ENCODE measurements at regions not wholly inside any gene's neighbourhood (a gene's known extent, or its start where the extent isn't known, plus 50 kb on each side); places are given as distances from the start of the nearest gene placed in this dataset.
A peak's percentile ranks its signal among the peaks of the same experiment; 100 is the strongest.

DNA sequence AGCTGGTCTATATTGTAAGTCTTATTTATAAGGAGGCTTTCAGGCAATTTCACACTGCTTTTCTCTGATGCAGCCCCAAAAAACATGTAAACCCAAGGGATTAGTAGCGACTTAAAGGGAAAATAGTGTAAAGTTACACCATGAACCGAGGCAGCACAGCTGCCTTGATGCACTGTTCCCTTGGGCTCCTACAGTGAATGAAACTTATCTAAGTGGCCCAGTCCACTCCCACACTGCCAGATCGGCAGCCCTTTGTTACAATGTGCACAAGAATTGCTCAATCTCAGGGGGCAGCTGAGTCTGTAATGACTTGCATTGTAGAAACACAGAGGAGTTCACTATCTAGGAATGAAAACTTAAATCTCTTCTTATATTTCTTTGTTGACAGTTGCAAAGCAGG, 120.8 kb upstream of the ADGRL2 start:
- no peaks in the 10 kb centered on the region for H3K27me3 ChIP-seq (ENCODE audit: control insufficient read depth, insufficient read depth, low read length)
- no peak overlapping the region for H3K27ac ChIP-seq (ENCODE audit: low read depth in 2 of 2, low read length in 2 of 2)
- H3K4me3 ChIP-seq (ENCODE audit: low read length in 3 of 3): no peak overlapping the region
- no peaks in the 10 kb centered on the region for H3K36me3 ChIP-seq (ENCODE audit: control insufficient read depth in 2 of 3, insufficient read depth in 3 of 3, low read length in 3 of 3)
- intact Hi-C loops (cut with DNase I): no loop called here
- no peak for FAIRE-seq
- H3K9ac ChIP-seq (ENCODE audit: low read length in 3 of 3): no peak overlapping the region
- H3K9me3 ChIP-seq (ENCODE audit: control insufficient read depth in 2 of 3, insufficient read depth in 1 of 3, low read length in 3 of 3): no peaks in the 10 kb centered on the region
- peaks cover 3 to 6% (median 4%) of the 10 kb centered on the region in 3 donors for H3K4me1 ChIP-seq (ENCODE audit: control insufficient read depth in 2 of 3, insufficient read depth in 2 of 3, low read depth in 1 of 3, low read length in 3 of 3)
- TF ChIP-seq, protein P1, sequence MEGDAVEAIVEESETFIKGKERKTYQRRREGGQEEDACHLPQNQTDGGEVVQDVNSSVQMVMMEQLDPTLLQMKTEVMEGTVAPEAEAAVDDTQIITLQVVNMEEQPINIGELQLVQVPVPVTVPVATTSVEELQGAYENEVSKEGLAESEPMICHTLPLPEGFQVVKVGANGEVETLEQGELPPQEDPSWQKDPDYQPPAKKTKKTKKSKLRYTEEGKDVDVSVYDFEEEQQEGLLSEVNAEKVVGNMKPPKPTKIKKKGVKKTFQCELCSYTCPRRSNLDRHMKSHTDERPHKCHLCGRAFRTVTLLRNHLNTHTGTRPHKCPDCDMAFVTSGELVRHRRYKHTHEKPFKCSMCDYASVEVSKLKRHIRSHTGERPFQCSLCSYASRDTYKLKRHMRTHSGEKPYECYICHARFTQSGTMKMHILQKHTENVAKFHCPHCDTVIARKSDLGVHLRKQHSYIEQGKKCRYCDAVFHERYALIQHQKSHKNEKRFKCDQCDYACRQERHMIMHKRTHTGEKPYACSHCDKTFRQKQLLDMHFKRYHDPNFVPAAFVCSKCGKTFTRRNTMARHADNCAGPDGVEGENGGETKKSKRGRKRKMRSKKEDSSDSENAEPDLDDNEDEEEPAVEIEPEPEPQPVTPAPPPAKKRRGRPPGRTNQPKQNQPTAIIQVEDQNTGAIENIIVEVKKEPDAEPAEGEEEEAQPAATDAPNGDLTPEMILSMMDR (IDR thresholded peaks at IDR 0.05; ENCODE audit: borderline replicate concordance, extremely low read depth, insufficient read depth): no peak
- peak in 2 of 5 donors; percentile 47 to 54 for DNase-seq

DNA sequence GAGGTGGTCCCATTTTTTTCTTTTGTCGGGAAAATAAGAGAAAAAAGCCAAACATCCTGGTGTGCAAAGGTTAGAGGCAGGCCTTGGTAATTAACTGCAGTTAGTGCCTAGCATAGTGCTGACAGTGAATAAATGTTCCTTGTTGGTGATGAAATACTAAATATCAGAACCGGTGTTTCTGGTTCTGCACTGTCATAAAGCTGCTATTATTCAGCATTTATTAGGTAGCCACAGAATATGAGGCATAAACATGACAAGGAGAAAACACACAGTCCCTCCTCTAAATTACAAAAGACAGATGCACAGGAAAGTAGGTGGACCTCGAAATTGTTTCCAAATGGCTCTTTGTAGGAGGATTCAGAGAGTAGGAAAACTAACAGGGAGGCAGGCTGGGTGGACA, 122.0 kb upstream of the ADGRL2 start:
- FAIRE-seq (no peak), DNase-seq (no peak)
- Histone ChIP-seq H3K4me3 (ENCODE audit: low read length in 3 of 3) (no peak overlapping the region), H3K27me3 (ENCODE audit: control insufficient read depth, insufficient read depth, low read length) (no peaks in the 10 kb centered on the region), H3K4me1 (ENCODE audit: control insufficient read depth in 2 of 3, insufficient read depth in 2 of 3, low read depth in 1 of 3, low read length in 3 of 3) (peaks cover 3 to 6% (median 4%) of the 10 kb centered on the region in 3 donors), H3K9me3 (ENCODE audit: control insufficient read depth in 2 of 3, insufficient read depth in 1 of 3, low read length in 3 of 3) (no peaks in the 10 kb centered on the region), H3K9ac (ENCODE audit: low read length in 3 of 3) (no peak overlapping the region), H3K27ac (ENCODE audit: low read depth in 2 of 2, low read length in 2 of 2) (no peak overlapping the region), H3K36me3 (ENCODE audit: control insufficient read depth in 2 of 3, insufficient read depth in 3 of 3, low read length in 3 of 3) (no peaks in the 10 kb centered on the region)
- intact Hi-C loops (cut with DNase I): no loop called here
- TF ChIP-seq, protein P1 (IDR thresholded peaks at IDR 0.05; ENCODE audit: borderline replicate concordance, extremely low read depth, insufficient read depth): no peak

DNA sequence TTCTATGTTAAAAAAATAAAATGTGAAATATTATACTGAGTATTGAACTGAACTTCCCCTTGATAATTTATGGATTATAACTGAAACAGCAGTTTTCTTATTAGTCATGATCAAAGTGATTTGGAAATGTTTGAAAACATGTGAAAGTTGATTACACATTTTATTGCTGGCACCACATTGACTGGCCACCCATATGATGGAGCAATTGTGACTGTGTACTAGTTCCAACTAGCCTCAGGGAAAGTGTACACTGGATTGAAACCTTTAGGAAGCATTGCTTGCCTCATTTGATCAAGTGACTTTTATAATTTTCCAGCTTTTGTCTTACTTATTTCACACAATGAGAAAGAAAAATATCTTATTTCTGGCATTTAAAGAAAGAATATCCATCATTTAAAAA, 128.0 kb upstream of the ADGRL2 start:
- Histone ChIP-seq H3K4me1 (ENCODE audit: control insufficient read depth in 2 of 3, insufficient read depth in 2 of 3, low read depth in 1 of 3, low read length in 3 of 3) (no peaks in the 10 kb centered on the region), H3K9ac (ENCODE audit: low read length in 3 of 3) (no peak overlapping the region), H3K27ac (ENCODE audit: low read depth in 2 of 2, low read length in 2 of 2) (no peak overlapping the region), H3K9me3 (ENCODE audit: control insufficient read depth in 2 of 3, insufficient read depth in 1 of 3, low read length in 3 of 3) (no peaks in the 10 kb centered on the region), H3K27me3 (ENCODE audit: control insufficient read depth, insufficient read depth, low read length) (no peaks in the 10 kb centered on the region), H3K4me3 (ENCODE audit: low read length in 3 of 3) (no peak overlapping the region), H3K36me3 (ENCODE audit: control insufficient read depth in 2 of 3, insufficient read depth in 3 of 3, low read length in 3 of 3) (no peaks in the 10 kb centered on the region)
- TF ChIP-seq, protein P1 (IDR thresholded peaks at IDR 0.05; ENCODE audit: borderline replicate concordance, extremely low read depth, insufficient read depth): no peak
- FAIRE-seq (no peak), DNase-seq (no peak)
- intact Hi-C loops (cut with DNase I): no loop called here

DNA sequence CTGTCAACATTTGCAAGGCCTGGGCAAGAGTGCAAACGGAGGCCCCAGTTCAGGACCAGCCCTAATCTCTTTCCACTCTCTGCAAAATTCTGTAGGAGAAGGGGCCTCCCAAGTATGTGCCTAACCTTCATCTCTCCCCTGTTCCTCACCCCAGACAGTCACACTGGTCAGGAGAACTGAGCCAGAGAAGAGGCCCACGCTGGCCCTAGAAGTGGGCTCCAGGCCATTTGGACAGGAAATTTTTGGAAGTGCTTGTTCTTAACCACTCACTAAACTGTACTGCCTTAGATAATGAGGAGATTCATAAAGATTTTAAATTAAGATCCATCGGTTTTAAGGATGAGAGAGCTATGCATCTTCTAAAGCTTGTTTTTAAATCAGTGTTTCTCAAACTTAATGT, 129.7 kb upstream of the ADGRL2 start:
- H3K4me3 ChIP-seq (ENCODE audit: low read length in 3 of 3): no peak overlapping the region
- TF ChIP-seq, protein P1 (IDR thresholded peaks at IDR 0.05; ENCODE audit: borderline replicate concordance, extremely low read depth, insufficient read depth): no peak
- no peaks in the 10 kb centered on the region for H3K36me3 ChIP-seq (ENCODE audit: control insufficient read depth in 2 of 3, insufficient read depth in 3 of 3, low read length in 3 of 3)
- FAIRE-seq (no peak), DNase-seq (no peak)
- no peak overlapping the region for H3K9ac ChIP-seq (ENCODE audit: low read length in 3 of 3)
- no peaks in the 10 kb centered on the region for H3K9me3 ChIP-seq (ENCODE audit: control insufficient read depth in 2 of 3, insufficient read depth in 1 of 3, low read length in 3 of 3)
- no peaks in the 10 kb centered on the region for H3K27me3 ChIP-seq (ENCODE audit: control insufficient read depth, insufficient read depth, low read length)
- H3K4me1 ChIP-seq (ENCODE audit: control insufficient read depth in 2 of 3, insufficient read depth in 2 of 3, low read depth in 1 of 3, low read length in 3 of 3): no peaks in the 10 kb centered on the region
- no peak overlapping the region for H3K27ac ChIP-seq (ENCODE audit: low read depth in 2 of 2, low read length in 2 of 2)
- intact Hi-C loops (cut with DNase I): no loop called here

All from kidney (tissue), 13 donors.